HL-60 (cell line): ENCODE measurements at regions not wholly inside any gene's neighbourhood (a gene's known extent, or its start where the extent isn't known, plus 50 kb on each side); places are given as distances from the start of the nearest gene placed in this dataset.

Source experiments
- DNase-seq, 2 experiments: peaks; one replicate each; pipeline ENCODE4 v3.0.0-alpha.2; 2010 to 2020; ENCODE audit warnings: low read depth in 1 of 2, low spot score in 1 of 2
- H3K27ac ChIP-seq: fragments of 250-450 bp; sonication (Bioruptor Pico); replicated peaks from 2 replicates; pipeline ENCODE4 v1.5.1; 2020; ENCODE audit warnings: mild to moderate bottlenecking, moderate library complexity
- H3K27me3 ChIP-seq: fragments of 250-450 bp; sonication (Bioruptor Pico); 2 replicates; pipeline ENCODE4 v1.5.1; 2021; ENCODE audit warnings: mild to moderate bottlenecking, moderate library complexity; ENCODE audit not compliant: insufficient read depth, poor library complexity, severe bottlenecking
- H3K4me3 ChIP-seq: replicated peaks from 2 replicates; pipeline ENCODE4 v1.5.1; 2011; ENCODE audit warnings: mild to moderate bottlenecking, control low read depth, low read length; ENCODE audit not compliant: insufficient read depth
- CTCF ChIP-seq: IDR thresholded peaks from one replicate; pipeline ENCODE4 v1.5.1; 2011; ENCODE audit warnings: low read length, control low read depth, inconsistent platforms; ENCODE audit not compliant: insufficient read depth
- GABPA ChIP-seq: IDR thresholded peaks from 2 replicates; pipeline ENCODE4 v1.6.1; 2012; ENCODE audit warnings: low read depth
- POLR2AphosphoS5 ChIP-seq: IDR thresholded peaks from 2 replicates; pipeline ENCODE4 v1.6.1; 2012; ENCODE audit warnings: low read depth
- REST ChIP-seq: IDR thresholded peaks from 2 replicates; pipeline ENCODE4 v1.6.1; 2012; ENCODE audit warnings: low read depth; ENCODE audit not compliant: insufficient replicate concordance
- SPI1 ChIP-seq: IDR thresholded peaks from 2 replicates; pipeline ENCODE4 v1.6.1; 2012; ENCODE audit warnings: low read depth, mild to moderate bottlenecking, borderline replicate concordance

DNA sequence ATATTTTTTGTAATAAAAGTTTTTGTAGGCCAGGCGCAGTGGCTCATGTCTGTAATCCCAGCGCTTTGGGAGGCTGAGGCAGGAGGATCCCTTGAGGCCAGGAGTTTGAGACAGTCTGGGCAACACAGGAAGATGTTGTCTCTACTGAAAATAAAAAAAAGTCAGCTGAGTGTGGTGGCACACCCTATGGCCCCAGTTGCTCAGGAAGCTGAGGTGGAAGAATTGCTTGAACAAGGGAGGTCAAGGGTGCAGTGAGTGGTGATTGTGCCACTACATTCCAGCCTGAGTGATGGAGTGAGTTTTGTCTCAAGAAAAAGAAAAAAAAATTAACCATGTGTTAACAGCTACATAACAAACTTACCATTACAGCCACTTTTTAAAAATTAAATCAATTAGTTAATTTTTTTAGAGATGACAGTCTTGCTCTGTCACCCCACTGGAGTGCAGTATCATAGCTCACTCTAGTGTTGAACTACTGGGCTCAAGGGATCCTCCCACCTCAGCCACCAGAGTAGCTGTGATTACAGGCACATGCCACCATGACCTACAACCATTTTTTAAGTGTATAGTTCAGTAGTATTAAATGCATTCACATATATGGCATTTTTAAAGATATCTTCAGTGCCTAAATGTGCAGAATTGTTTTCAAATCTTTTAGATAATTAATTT lies 67.2 kb upstream of the ACYP2 start:
- Histone ChIP-seq H3K4me3 (no peak overlapping the region), H3K27ac (no peak overlapping the region), H3K27me3 (no peaks in the 10 kb centered on the region)
- no peak for DNase-seq
- TF ChIP-seq CTCF, result no peak
- TF ChIP-seq GABPA, result no peak
- TF ChIP-seq REST, result no peak
- no peak for TF ChIP-seq SPI1
- TF ChIP-seq POLR2AphosphoS5, result no peak

DNA sequence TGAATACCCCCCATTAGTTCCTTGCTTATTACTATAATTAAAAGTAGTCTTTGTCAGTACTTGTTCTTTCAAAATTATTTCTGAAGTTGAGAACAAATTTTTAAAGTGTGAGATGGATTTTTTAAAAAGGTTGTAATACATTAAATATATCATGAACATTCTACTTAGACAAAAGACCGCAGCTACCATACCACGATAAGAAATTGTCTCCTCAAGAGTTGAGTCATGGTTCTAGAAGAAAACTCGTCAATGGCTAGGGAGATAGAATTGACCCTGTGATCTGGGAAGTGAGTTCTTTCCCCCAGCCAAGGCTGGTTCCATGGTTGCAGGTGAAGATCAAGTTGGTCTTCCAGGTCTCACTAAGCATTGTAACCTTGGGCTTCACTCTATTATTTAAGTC lies 67.8 kb upstream of the ACYP2 start:
- no peak overlapping the region for H3K27ac ChIP-seq
- no peaks in the 10 kb centered on the region for H3K27me3 ChIP-seq
- H3K4me3 ChIP-seq, result no peak overlapping the region
- TF ChIP-seq GABPA (no peak), POLR2AphosphoS5 (no peak), CTCF (no peak), REST (no peak), SPI1 (no peak)
- DNase-seq, result no peak

DNA sequence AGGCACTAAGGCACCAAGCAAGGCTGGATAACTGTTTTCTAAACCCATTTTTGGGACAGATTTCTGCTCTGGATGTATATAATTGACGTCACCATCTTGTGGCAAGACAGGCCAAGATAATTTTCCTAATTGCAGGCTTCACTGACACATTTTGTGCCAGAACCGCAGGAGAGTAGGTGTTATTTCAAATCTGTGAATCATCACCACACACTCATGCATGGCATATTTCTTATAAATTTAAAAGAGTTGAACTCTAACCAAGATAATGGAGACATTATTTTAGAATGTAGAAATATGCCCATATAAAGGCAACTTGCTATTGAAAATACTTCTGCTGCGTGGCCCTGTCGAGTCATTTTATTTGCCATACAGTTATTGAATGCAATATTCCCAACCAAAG lies 68.3 kb upstream of the ACYP2 start:
- no peak for DNase-seq
- Histone ChIP-seq H3K4me3 (no peak overlapping the region), H3K27me3 (no peaks in the 10 kb centered on the region), H3K27ac (no peak overlapping the region)
- TF ChIP-seq SPI1 (no peak), POLR2AphosphoS5 (no peak), REST (no peak), GABPA (no peak), CTCF (no peak)
